RWPE2 (cell line): ENCODE measurements at regions not wholly inside any gene's neighbourhood (a gene's known extent, or its start where the extent isn't known, plus 50 kb on each side); places are given as distances from the start of the nearest gene placed in this dataset.

Experiments used
- ATAC-seq: fragments of 200-7000 bp; cut with Tn5 transposase; 3 replicates; pipeline ENCODE4 v1.9.1; 2021; ENCODE audit warnings: low read depth
- DNase-seq: peaks from one replicate; pipeline ENCODE4 v3.0.0-alpha.2; 2020; ENCODE audit warnings: low spot score
- H3K27ac ChIP-seq: fragments of 450-650 bp; 2 replicates; pipeline ENCODE4 v1.5.1; 2017; ENCODE audit warnings: mild to moderate bottlenecking; ENCODE audit not compliant: poor library complexity, severe bottlenecking
- H3K27me3 ChIP-seq: fragments of 250-450 bp; sonication (Bioruptor Pico); 2 replicates; pipeline ENCODE4 v1.5.1; 2021; ENCODE audit warnings: mild to moderate bottlenecking, moderate library complexity; ENCODE audit not compliant: insufficient read depth, poor library complexity, severe bottlenecking
- H3K36me3 ChIP-seq: fragments of 250-450 bp; sonication (Bioruptor Pico); 2 replicates; pipeline ENCODE4 v1.5.1; 2020; ENCODE audit warnings: low read depth, mild to moderate bottlenecking, moderate library complexity
- H3K4me1 ChIP-seq: fragments of 250-450 bp; sonication (Bioruptor Pico); 2 replicates; pipeline ENCODE4 v1.5.1; 2021; ENCODE audit warnings: mild to moderate bottlenecking, moderate library complexity; ENCODE audit not compliant: insufficient read depth, poor library complexity, severe bottlenecking
- H3K4me3 ChIP-seq: fragments of 250-450 bp; sonication (Bioruptor Pico); 2 replicates; pipeline ENCODE4 v1.5.1; 2021; ENCODE audit warnings: mild to moderate bottlenecking, moderate library complexity; ENCODE audit not compliant: severe bottlenecking
- H3K9me3 ChIP-seq: fragments of 250-450 bp; sonication (Bioruptor Pico); 2 replicates; pipeline ENCODE4 v1.5.1; 2021; ENCODE audit warnings: mild to moderate bottlenecking, moderate library complexity; ENCODE audit not compliant: severe bottlenecking
- TF ChIP-seq, protein P1 (sequence below): fragments of 450-650 bp; IDR thresholded peaks from one replicate; pipeline ENCODE4 v1.5.1; 2017; ENCODE audit warnings: mild to moderate bottlenecking, moderate library complexity; ENCODE audit not compliant: poor library complexity, severe bottlenecking

DNA sequence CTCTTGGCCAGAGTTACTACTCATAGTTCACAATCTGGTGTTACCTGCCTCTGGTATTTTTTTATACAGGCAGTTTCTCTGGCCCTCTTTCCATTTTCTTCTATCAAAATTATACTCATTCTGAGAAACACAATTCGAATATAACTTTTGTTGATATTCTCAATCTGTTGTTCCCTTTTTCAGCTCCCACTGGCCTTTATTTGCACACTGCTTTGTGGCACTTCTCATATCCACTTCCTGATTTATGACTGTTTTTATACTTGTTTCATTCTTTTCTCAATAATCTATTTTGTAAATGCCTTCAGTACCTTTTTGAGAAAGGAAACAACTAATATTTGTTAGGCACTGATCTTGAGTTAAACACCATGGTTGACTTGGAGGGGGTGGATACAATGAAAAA lies 93.8 kb upstream of the HDAC9 start:
- H3K4me1 ChIP-seq = no peaks in the 10 kb centered on the region
- no peak overlapping the region for H3K27ac ChIP-seq

GRCh38 chr7:18402488-18403183 lies 92.9 kb upstream of the HDAC9 start:
- Histone ChIP-seq H3K9me3 (no peaks in the 10 kb centered on the region), H3K4me1 (no peaks in the 10 kb centered on the region), H3K27ac (no peak overlapping the region), H3K4me3 (no peak overlapping the region), H3K36me3 (no peaks in the 10 kb centered on the region), H3K27me3 (no peaks in the 10 kb centered on the region)
- ATAC-seq (peak; percentile 67), DNase-seq (no peak)
- TF ChIP-seq, protein P1, sequence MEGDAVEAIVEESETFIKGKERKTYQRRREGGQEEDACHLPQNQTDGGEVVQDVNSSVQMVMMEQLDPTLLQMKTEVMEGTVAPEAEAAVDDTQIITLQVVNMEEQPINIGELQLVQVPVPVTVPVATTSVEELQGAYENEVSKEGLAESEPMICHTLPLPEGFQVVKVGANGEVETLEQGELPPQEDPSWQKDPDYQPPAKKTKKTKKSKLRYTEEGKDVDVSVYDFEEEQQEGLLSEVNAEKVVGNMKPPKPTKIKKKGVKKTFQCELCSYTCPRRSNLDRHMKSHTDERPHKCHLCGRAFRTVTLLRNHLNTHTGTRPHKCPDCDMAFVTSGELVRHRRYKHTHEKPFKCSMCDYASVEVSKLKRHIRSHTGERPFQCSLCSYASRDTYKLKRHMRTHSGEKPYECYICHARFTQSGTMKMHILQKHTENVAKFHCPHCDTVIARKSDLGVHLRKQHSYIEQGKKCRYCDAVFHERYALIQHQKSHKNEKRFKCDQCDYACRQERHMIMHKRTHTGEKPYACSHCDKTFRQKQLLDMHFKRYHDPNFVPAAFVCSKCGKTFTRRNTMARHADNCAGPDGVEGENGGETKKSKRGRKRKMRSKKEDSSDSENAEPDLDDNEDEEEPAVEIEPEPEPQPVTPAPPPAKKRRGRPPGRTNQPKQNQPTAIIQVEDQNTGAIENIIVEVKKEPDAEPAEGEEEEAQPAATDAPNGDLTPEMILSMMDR = no peak

More for the DNA sequence above, 93.8 kb upstream of the HDAC9 start:
- TF ChIP-seq, protein P1 = no peak
- no peaks in the 10 kb centered on the region for H3K36me3 ChIP-seq
- H3K27me3 ChIP-seq = no peaks in the 10 kb centered on the region
- H3K9me3 ChIP-seq = no peaks in the 10 kb centered on the region
- H3K4me3 ChIP-seq = no peak overlapping the region
- no peak for DNase-seq
- ATAC-seq = no peak

GRCh38 chr7:18405726-18406125 lies 89.8 kb upstream of the HDAC9 start:
- no peaks in the 10 kb centered on the region for H3K27me3 ChIP-seq
- H3K4me1 ChIP-seq = peaks cover 4% of the 10 kb centered on the region
- no peaks in the 10 kb centered on the region for H3K36me3 ChIP-seq
- ATAC-seq (no peak), DNase-seq (no peak)
- H3K27ac ChIP-seq = no peak overlapping the region
- H3K4me3 ChIP-seq = no peak overlapping the region
- no peaks in the 10 kb centered on the region for H3K9me3 ChIP-seq
- TF ChIP-seq, protein P1 = no peak

DNA sequence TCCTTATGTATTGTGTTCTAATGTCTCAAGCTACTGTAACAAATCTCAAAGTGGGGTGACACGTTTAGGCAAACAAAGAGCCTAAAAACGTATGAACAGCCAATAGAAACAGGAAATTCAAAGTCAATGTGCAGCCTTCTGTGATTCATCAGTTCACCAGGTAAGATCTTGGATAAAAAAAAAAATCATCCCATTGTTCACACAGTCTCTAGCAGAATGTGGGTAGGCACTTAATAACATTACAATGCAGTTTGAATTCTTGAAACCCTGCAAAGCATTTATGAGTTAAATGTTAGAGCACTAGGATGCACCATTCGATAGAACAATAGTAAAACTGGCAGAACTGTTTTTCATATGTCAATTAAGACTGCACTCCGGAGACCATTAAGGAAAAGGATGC lies 88.2 kb upstream of the HDAC9 start:
- H3K4me1 ChIP-seq = peaks cover 4% of the 10 kb centered on the region
- TF ChIP-seq, protein P1 = no peak
- H3K9me3 ChIP-seq = no peaks in the 10 kb centered on the region
- H3K36me3 ChIP-seq = no peaks in the 10 kb centered on the region
- no peak for DNase-seq
- no peak for ATAC-seq
- no peak overlapping the region for H3K27ac ChIP-seq
- H3K27me3 ChIP-seq = no peaks in the 10 kb centered on the region
- H3K4me3 ChIP-seq = no peak overlapping the region

DNA sequence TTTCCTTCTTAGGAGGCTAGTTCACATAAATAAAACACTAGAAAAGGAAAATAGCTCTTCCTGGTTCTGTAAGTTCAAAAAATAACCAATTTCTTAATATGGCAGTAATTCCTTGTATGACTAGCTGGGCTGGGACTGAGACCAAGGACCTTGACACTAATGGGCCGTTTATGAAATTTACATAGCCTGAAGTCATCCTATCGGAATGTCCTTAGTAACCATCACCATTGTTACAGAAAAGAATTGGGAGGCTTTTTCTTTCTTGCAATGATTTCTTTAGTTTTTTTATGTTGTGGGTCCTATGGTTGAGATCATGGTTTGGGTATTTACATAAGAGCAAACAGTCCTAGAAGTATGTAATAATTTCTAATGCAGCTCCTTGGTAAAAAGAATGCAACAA lies 87.1 kb upstream of the HDAC9 start:
- Histone ChIP-seq H3K4me3 (no peak overlapping the region), H3K9me3 (no peaks in the 10 kb centered on the region), H3K27me3 (no peaks in the 10 kb centered on the region), H3K4me1 (peaks cover 4% of the 10 kb centered on the region), H3K36me3 (no peaks in the 10 kb centered on the region), H3K27ac (no peak overlapping the region)
- TF ChIP-seq, protein P1 = no peak
- ATAC-seq (peak; percentile 70), DNase-seq (no peak)
